Hematopoietic multipotent progenitor cell (in vitro differentiated cells): ENCODE measurements at regions not wholly inside any gene's neighbourhood (a gene's known extent, or its start where the extent isn't known, plus 50 kb on each side); places are given as distances from the start of the nearest gene placed in this dataset.
A peak's percentile ranks its signal among the peaks of the same experiment; 100 is the strongest.

Experiments used
- DNase-seq, 3 donors: peaks; one replicate each; pipeline ENCODE4 v3.0.0-alpha.2; 2011 to 2015; ENCODE audit warnings: low read depth in 2 of 3, low spot score in 2 of 3

GRCh38 chr7:19623676-19624075, 85.2 kb downstream of the POLR1F start:
- DNase-seq, result no peak

- no peak for DNase-seq
Observed at GRCh38 chr7:19621740-19622139, 87.1 kb downstream of the POLR1F start.

GRCh38 chr7:19620470-19620869, 88.4 kb downstream of the POLR1F start:
- DNase-seq, result no peak

- DNase-seq, result no peak
Observed at GRCh38 chr7:19619122-19619521, 89.7 kb downstream of the POLR1F start.

- no peak for DNase-seq
Observed at GRCh38 chr7:19617901-19618300, 90.9 kb downstream of the POLR1F start.

- DNase-seq, result no peak
Observed at GRCh38 chr7:19610194-19610943, 98.5 kb downstream of the POLR1F start.

- DNase-seq, result no peak
Observed at GRCh38 chr7:19589446-19589845, 119.4 kb downstream of the POLR1F start.

- peak in 1 of 3 donors; percentile 33 for DNase-seq
Observed at GRCh38 chr7:19587291-19587690, 121.5 kb downstream of the POLR1F start.

GRCh38 chr7:19585761-19586160, 123.1 kb downstream of the POLR1F start:
- no peak for DNase-seq

GRCh38 chr7:19575909-19576557, 132.8 kb downstream of the POLR1F start:
- no peak for DNase-seq

GRCh38 chr7:19574131-19574530, 134.7 kb downstream of the POLR1F start:
- no peak for DNase-seq

- no peak for DNase-seq
Observed at GRCh38 chr7:19572566-19572965, 136.3 kb downstream of the POLR1F start.

GRCh38 chr7:19567011-19567410, 141.8 kb downstream of the POLR1F start:
- no peak for DNase-seq

- DNase-seq, result no peak
Observed at GRCh38 chr7:19565602-19566001, 143.2 kb downstream of the POLR1F start.

GRCh38 chr7:19561121-19561805, 147.6 kb downstream of the POLR1F start:
- no peak for DNase-seq

GRCh38 chr7:19560111-19560883, 148.5 kb downstream of the POLR1F start:
- no peak for DNase-seq

- DNase-seq, result no peak
Observed at GRCh38 chr7:19558527-19558926, 150.3 kb downstream of the POLR1F start.

- no peak for DNase-seq
Observed at GRCh38 chr7:19557726-19558465, 150.9 kb downstream of the POLR1F start.

GRCh38 chr7:19554581-19554980, 154.3 kb downstream of the POLR1F start:
- DNase-seq, result no peak

GRCh38 chr7:19552576-19552975, 156.3 kb downstream of the POLR1F start:
- DNase-seq, result no peak
